Esophagus squamous epithelium (tissue), 4 donors: ENCODE measurements at regions not wholly inside any gene's neighbourhood (a gene's known extent, or its start where the extent isn't known, plus 50 kb on each side); places are given as distances from the start of the nearest gene placed in this dataset.

Experiments
- CTCF ChIP-seq, 6 experiments: fragments of 450-650 bp in 4 of 6; fragments of 200-600 bp in 2 of 6; sonication (generic) in 2 of 6; IDR thresholded peaks; one replicate each; pipeline ENCODE4 v1.5.1; 2016 to 2019; ENCODE audit warnings: antibody characterized with exemption in 6 of 6, mild to moderate bottlenecking in 4 of 6, moderate library complexity in 4 of 6
- POLR2A ChIP-seq, 4 donors: fragments of 450-650 bp; IDR thresholded peaks; one replicate each; pipeline ENCODE4 v1.6.1; 2017; ENCODE audit warnings: antibody characterized with exemption in 4 of 4, mild to moderate bottlenecking in 4 of 4, moderate library complexity in 3 of 4

- no peak for TF ChIP-seq POLR2A (IDR thresholded peaks at IDR 0.05)
- no peak for TF ChIP-seq CTCF (IDR thresholded peaks at IDR 0.05)
Measured at GRCh38 chr2:137809837-137810236, 154.4 kb upstream of the HNMT start.
